Activated CD4-positive, alpha-beta T cell treated with anti-CD3 and anti-CD28 coated beads, Interleukin-2, amount 50 U/mL, for 4 hours (primary cell): ENCODE measurements at regions not wholly inside any gene's neighbourhood (a gene's known extent, or its start where the extent isn't known, plus 50 kb on each side); places are given as distances from the start of the nearest gene placed in this dataset.

Experiments used
- DNase-seq, 2 experiments: peaks; one replicate each; pipeline ENCODE4 v3.0.0-alpha.2; 2020

- no peak for DNase-seq
These were observed 609.5 kb downstream of the EPHA4 start for GRCh38 chr2:220962556-220962955.

DNA sequence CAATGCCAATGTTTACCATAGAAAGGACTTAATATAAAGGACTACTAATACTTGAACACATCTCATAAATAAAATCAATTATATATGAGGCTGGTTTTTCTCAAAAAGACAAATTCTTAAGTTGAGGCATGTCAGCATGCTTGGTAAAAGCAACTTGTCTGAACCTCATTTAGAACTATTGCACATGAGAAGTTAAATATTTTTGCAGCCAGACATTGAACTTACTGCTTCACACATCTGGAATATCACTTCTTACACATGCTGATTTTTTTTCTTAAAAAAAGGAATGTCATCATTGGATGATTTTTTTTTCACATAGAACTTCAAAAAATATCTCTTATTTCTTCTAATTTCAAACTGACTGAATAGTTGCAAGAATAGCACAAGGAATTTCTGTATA is 609.0 kb downstream of the EPHA4 start:
- DNase-seq = no peak

GRCh38 chr2:220963930-220964329 is 608.2 kb downstream of the EPHA4 start:
- no peak for DNase-seq

GRCh38 chr2:220966636-220967035 is 605.5 kb downstream of the EPHA4 start:
- DNase-seq = no peak

DNA sequence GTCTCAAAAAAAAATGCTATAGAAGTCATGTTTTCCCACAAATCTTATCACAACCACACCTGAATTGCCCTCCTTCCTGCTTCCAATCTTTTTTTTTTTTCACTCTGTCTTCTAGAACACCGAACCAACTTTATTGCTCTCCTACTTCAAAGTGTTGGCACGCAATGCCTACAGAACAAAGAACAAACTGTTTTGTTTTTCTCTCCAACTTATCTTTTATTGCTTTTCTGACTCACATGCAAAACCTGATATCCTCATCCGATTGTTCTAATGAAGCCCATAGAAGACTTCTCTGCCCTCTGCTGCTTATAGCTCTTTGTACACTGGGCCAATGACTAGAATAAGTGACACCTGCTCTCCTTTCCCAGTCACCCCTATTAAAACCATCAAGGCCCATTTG is 602.8 kb downstream of the EPHA4 start:
- no peak for DNase-seq

- no peak for DNase-seq
These were observed 591.0 kb downstream of the EPHA4 start for GRCh38 chr2:220980966-220981675.

- no peak for DNase-seq
These were observed 590.2 kb downstream of the EPHA4 start for GRCh38 chr2:220981926-220982325.

DNA sequence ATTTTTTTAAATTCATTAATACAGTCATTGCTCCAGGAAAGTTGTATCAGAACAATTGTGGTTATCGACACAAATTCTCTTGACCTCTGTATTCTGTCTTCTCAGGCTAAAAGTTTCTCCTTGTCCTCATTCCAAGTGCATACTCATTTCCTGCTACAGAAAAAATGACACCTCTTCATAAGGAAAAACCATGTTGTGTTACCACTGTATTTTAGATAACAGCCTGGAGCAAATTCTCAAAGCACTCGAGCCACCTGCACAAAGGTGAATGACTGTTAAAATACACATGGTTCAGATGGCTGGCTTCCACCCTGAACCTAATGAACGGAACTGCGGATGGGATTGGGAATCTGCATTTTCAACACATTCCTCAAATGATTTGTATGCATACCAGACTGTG is 586.5 kb downstream of the EPHA4 start:
- DNase-seq = no peak

DNA sequence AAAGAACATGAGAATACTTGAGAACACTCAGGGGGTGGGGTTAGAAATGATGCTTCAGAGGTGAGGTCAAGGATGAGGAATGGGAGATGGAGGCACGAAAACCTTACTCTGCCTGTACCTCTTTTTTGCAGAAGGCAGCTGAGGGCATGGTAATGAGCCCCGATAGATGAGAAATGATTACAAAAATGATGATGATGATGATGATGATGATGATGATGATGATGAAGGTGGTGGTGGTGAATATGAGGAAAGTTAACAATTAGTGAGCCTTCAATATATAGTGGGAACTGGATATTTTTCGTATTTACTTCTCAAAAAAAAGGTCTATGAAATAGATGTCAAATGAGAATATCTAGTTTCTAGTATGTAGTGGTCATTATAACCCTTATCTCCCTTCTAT is 584.3 kb downstream of the EPHA4 start:
- DNase-seq = no peak

DNA sequence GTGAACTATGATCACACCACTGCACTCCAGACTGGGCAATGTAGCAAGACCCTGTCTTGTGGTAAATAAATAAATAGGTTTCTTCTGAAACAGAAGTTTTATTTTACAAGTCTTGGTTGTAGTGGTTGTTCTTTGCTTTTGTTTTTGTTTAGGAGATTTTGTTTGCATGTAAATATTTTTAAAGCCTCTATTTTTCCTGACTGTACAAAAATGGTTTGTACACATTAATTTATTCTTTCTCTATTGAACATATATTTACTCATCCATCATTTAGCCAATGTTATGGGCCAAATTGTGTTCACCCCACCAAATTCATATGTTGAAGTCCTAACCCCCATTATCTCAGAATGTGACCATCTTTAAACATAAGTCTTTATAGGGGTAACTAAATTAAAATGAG is 580.1 kb downstream of the EPHA4 start:
- no peak for DNase-seq

DNA sequence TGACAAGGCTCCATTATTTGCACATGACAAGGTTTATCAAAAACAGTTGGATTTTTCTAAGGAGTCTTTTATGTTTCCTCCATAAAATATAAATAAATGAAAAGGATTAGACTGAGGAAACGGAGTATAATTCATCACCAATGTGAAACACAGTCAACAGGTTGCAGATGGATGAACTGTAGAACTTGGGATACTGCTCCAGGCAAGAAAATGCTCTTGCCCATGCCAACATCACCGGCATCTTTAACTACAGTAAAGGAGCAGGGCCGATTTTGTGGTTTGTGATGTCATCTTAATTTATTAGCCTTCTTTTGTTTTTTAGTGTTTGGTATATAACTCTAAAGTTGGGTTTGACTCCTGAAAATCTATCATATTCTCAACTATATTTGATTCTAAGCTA is 577.3 kb downstream of the EPHA4 start:
- DNase-seq = no peak

DNA sequence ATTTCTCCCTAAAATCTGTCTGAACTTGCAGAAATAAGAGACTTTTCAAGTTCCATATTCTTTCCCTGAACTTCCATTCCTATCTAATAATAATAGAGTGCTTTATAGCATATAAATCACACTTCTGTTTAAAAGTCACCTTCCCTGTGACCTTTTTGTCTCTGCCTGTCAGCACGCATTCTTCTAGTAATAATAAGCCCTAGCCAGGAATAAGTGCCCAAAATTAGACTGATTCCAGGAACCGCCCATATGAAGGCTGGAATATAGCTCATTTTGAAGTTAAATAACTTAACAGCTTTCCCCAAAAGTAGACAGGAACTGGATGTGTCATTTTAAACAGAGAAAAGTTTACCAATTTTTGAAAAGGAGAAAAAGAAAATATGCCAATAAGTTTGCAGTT is 576.5 kb downstream of the EPHA4 start:
- no peak for DNase-seq

DNA sequence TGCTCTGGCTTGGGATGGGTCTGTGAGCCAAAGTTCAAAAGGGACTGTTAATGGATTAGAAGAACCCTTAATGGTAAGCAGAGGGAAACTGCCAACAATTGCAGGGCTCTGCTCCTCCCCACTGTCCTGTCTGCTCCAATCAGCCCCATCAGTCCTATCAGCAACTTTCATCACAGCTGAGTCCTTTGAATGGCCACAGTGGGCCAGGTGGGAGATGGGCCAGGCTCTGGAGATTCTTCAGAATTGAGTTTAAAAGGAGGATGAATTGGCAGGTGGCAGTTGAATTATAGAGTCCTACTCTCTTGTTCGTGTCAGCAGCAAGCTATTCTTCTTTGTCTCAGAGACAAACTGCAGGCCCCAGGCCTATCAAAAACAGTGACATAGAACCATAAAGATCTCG is 573.9 kb downstream of the EPHA4 start:
- no peak for DNase-seq

- DNase-seq = no peak
These were observed 572.7 kb downstream of the EPHA4 start for GRCh38 chr2:220999356-220999755.

- DNase-seq = no peak
These were observed 570.7 kb downstream of the EPHA4 start for GRCh38 chr2:221001381-221001801.

DNA sequence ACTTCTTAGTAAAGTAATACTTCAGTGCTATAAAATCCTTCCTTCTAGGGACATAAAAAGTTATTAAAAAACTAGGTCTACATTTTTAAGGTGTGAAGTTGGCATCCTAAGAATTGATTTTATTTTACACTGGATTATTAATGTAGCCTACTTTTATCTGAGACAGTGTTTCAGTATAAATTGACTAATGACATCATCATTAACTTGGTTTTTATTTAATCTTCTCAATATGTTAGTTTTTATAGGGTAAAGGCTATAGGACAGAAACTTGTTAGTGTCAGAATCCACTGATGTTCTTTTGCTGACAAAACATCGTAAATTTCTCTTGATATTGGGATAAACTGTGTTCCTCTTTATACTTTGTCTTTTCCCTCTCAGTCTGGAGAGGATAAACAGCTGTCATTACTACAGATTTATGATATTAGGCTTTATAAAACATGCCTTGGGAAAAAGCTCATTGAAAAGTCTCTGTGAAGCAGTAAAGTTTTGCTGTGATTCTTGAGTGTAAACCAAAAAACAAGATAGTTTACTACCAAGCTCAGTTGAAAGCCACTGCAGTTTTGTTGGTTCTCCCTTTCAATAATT is 569.9 kb downstream of the EPHA4 start:
- no peak for DNase-seq

DNA sequence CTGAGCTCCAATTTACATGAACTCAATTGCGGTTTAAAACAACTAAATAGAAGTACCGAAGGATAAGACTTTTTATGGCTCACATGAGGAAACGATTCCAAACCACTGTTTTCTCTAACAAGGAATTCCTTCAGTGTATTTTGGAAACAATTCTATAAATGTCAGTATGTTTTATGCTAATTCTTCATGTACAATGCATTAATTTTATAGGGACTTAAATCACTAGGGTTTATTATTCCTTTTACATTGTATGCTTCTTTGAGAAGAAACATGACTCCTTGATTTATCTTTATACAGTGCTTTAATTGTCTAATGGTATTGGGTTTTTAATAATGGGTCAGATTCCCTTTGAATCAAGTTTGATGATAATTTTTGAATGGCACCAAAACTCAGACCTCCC is 566.8 kb downstream of the EPHA4 start:
- no peak for DNase-seq

- no peak for DNase-seq
These were observed 566.0 kb downstream of the EPHA4 start for GRCh38 chr2:221006084-221006483.

GRCh38 chr2:221016551-221016950 is 555.6 kb downstream of the EPHA4 start:
- no peak for DNase-seq

DNA sequence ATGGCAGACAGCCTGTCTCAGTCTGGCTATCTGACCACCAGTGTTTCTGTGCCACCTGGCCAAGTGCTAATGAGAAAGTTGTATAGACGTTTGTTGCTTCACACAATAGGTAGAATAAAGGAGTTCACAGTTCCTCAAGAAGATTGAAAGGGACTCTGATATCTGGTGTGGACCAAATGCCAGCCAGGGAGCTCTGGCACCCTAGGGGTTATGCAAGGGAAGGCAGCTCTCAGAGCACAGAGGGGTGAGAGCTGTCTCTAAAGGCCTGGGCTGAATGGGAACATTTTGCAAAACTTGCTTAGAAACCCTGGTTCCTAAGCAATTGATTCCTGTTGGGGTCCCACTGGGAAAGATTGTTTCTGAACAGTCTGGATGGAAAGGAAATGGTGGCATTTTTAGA is 553.8 kb downstream of the EPHA4 start:
- DNase-seq = no peak

DNA sequence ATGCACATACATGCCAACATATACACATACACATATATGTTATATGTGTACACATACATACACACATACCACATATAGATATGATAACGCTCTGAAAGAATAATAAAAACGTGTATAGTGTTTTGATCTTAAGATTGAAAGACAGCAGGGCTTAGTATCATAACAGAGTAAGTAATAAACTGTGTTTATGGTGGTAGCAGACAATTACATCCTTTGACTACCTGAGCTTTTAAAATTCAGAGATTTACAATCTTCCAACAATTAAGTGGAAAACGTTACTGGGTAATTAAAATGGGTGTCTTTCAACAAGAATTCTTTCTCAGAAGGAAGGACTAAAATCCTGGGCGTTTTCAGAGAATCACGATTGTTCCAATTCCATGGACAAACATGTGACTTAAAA is 552.4 kb downstream of the EPHA4 start:
- DNase-seq = no peak

- DNase-seq = no peak
These were observed 549.5 kb downstream of the EPHA4 start for GRCh38 chr2:221022554-221022953.

GRCh38 chr2:221025398-221025797 is 546.7 kb downstream of the EPHA4 start:
- no peak for DNase-seq

GRCh38 chr2:221034026-221034701 is 537.9 kb downstream of the EPHA4 start:
- DNase-seq = no peak

GRCh38 chr2:221034973-221035372 is 537.1 kb downstream of the EPHA4 start:
- DNase-seq = no peak
